ENCODE measurements at regions not wholly inside any gene's neighbourhood (a gene's known extent, or its start where the extent isn't known, plus 50 kb on each side); places are given as distances from the start of the nearest gene placed in this dataset.

DNA sequence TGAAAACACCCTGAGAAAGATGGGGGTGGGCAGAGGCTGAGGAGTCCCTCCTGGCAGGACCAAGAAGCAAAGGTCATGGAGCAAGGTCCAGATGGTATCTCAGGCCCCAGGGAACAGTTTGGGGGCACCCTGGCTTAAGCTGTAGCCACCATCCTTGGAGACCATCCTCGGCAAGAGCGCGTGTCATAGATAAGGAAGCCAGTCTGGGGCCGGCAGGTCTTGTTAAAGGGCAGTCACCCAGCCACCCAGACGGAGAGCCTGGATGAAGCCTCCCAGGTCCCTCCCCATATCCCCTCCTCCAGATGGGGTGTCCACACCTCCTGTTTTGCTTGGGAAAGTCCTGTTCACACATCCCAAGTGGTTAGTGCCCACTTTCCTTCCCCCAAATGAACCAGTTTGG, 191.1 kb downstream of the KLF13 start:
- ATAC-seq (no peak), FAIRE-seq (no peak), DNase-seq (ENCODE audit: low spot score) (no peak)
- BruUV-seq (replicated peaks) = no TSS peak
- Histone ChIP-seq H3K4me1 (ENCODE audit: insufficient read depth, low read length) (no peaks in the 10 kb centered on the region), H2AFZ (ENCODE audit: low read length) (no peak overlapping the region), H3K9me3 (ENCODE audit: low read length) (no peaks in the 10 kb centered on the region), H3K27ac (ENCODE audit: extremely low read length, insufficient read depth, low read length) (no peak overlapping the region), H3K4me3 (replicated peaks in 1 of 3; ENCODE audit: insufficient read depth in 1 of 3, low read depth in 2 of 3, low read length in 3 of 3) (no peak overlapping the region), H3K36me3 (replicated peaks in 1 of 2; ENCODE audit: control insufficient read depth in 1 of 2, insufficient read depth in 2 of 2, low read length in 2 of 2) (no peaks in the 10 kb centered on the region), H3K27me3 (ENCODE audit: control insufficient read depth in 1 of 2, insufficient read depth in 2 of 2, low read length in 2 of 2) (no peaks in the 10 kb centered on the region), H3K4me2 (ENCODE audit: low read depth, low read length) (no peak overlapping the region), H3K9ac (ENCODE audit: insufficient read depth, low read depth, low read length) (no peak overlapping the region), H4K20me1 (ENCODE audit: insufficient read depth, low read length) (no peaks in the 10 kb centered on the region), H3K79me2 (ENCODE audit: insufficient read depth, low read length) (no peaks in the 10 kb centered on the region)
- 40% methylated on average over 1 of the region's 5 CpGs for WGBS (ENCODE audit: low lambda C conversion rate)
- intact Hi-C loops (cut with micrococcal nuclease; ENCODE audit: unreplicated experiment) (no loop called here), in situ Hi-C loops (cut with HindIII; ENCODE audit: extremely low pct_ligation_motif_present, low pct_unique_long_range_greater_than_20kb) (no loop called here)
- ChIA-PET POLR2A (no interaction called here), CTCF (ENCODE audit: low intra/inter-chr PET ratio, low total read pairs) (no interaction called here)
- TF ChIP-seq, protein P1, sequence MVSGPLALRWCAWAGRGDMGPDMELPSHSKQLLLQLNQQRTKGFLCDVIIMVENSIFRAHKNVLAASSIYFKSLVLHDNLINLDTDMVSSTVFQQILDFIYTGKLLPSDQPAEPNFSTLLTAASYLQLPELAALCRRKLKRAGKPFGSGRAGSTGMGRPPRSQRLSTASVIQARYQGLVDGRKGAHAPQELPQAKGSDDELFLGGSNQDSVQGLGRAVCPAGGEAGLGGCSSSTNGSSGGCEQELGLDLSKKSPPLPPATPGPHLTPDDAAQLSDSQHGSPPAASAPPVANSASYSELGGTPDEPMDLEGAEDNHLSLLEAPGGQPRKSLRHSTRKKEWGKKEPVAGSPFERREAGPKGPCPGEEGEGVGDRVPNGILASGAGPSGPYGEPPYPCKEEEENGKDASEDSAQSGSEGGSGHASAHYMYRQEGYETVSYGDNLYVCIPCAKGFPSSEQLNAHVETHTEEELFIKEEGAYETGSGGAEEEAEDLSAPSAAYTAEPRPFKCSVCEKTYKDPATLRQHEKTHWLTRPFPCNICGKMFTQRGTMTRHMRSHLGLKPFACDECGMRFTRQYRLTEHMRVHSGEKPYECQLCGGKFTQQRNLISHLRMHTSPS (CRISPR knock-in tag; IDR thresholded peaks at IDR 0.05; ENCODE audit: low read depth) = no peak
- TF ChIP-seq KDM4B (CRISPR knock-in tag; IDR thresholded peaks at IDR 0.05) (no peak), JUNB (CRISPR knock-in tag; IDR thresholded peaks at IDR 0.05; ENCODE audit: borderline replicate concordance) (no peak), ZNF772 (CRISPR knock-in tag; IDR thresholded peaks at IDR 0.05) (no peak), CAMTA2 (CRISPR knock-in tag; IDR thresholded peaks at IDR 0.05; ENCODE audit: borderline replicate concordance) (no peak), ZNF615 (CRISPR knock-in tag; IDR thresholded peaks at IDR 0.05; ENCODE audit: borderline replicate concordance) (no peak), MBNL3 (CRISPR knock-in tag; conservative IDR thresholded peaks at IDR 0.05) (no peak), YY1 (IDR thresholded peaks at IDR 0.05; ENCODE audit: insufficient read depth, insufficient replicate concordance, low read depth, low read length) (no peak), SKI (IDR thresholded peaks at IDR 0.05; ENCODE audit: partially characterized antibody) (no peak), ZZZ3 (CRISPR knock-in tag; IDR thresholded peaks at IDR 0.05; ENCODE audit: borderline replicate concordance) (no peak), ZNF235 (CRISPR knock-in tag; IDR thresholded peaks at IDR 0.05; ENCODE audit: borderline replicate concordance) (no peak)
- TF ChIP-seq, protein P2, sequence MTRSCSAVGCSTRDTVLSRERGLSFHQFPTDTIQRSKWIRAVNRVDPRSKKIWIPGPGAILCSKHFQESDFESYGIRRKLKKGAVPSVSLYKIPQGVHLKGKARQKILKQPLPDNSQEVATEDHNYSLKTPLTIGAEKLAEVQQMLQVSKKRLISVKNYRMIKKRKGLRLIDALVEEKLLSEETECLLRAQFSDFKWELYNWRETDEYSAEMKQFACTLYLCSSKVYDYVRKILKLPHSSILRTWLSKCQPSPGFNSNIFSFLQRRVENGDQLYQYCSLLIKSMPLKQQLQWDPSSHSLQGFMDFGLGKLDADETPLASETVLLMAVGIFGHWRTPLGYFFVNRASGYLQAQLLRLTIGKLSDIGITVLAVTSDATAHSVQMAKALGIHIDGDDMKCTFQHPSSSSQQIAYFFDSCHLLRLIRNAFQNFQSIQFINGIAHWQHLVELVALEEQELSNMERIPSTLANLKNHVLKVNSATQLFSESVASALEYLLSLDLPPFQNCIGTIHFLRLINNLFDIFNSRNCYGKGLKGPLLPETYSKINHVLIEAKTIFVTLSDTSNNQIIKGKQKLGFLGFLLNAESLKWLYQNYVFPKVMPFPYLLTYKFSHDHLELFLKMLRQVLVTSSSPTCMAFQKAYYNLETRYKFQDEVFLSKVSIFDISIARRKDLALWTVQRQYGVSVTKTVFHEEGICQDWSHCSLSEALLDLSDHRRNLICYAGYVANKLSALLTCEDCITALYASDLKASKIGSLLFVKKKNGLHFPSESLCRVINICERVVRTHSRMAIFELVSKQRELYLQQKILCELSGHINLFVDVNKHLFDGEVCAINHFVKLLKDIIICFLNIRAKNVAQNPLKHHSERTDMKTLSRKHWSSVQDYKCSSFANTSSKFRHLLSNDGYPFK (CRISPR knock-in tag; IDR thresholded peaks at IDR 0.05; ENCODE audit: borderline replicate concordance) = no peak
- TF ChIP-seq, protein P3, sequence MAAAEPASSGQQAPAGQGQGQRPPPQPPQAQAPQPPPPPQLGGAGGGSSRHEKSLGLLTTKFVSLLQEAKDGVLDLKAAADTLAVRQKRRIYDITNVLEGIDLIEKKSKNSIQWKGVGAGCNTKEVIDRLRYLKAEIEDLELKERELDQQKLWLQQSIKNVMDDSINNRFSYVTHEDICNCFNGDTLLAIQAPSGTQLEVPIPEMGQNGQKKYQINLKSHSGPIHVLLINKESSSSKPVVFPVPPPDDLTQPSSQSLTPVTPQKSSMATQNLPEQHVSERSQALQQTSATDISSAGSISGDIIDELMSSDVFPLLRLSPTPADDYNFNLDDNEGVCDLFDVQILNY (CRISPR knock-in tag; conservative IDR thresholded peaks at IDR 0.05) = no peak
- TF ChIP-seq, protein P4, sequence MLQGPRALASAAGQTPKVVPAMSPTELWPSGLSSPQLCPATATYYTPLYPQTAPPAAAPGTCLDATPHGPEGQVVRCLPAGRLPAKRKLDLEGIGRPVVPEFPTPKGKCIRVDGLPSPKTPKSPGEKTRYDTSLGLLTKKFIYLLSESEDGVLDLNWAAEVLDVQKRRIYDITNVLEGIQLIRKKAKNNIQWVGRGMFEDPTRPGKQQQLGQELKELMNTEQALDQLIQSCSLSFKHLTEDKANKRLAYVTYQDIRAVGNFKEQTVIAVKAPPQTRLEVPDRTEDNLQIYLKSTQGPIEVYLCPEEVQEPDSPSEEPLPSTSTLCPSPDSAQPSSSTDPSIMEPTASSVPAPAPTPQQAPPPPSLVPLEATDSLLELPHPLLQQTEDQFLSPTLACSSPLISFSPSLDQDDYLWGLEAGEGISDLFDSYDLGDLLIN (CRISPR knock-in tag; IDR thresholded peaks at IDR 0.05; ENCODE audit: borderline replicate concordance) = no peak
- TF ChIP-seq, protein P5, sequence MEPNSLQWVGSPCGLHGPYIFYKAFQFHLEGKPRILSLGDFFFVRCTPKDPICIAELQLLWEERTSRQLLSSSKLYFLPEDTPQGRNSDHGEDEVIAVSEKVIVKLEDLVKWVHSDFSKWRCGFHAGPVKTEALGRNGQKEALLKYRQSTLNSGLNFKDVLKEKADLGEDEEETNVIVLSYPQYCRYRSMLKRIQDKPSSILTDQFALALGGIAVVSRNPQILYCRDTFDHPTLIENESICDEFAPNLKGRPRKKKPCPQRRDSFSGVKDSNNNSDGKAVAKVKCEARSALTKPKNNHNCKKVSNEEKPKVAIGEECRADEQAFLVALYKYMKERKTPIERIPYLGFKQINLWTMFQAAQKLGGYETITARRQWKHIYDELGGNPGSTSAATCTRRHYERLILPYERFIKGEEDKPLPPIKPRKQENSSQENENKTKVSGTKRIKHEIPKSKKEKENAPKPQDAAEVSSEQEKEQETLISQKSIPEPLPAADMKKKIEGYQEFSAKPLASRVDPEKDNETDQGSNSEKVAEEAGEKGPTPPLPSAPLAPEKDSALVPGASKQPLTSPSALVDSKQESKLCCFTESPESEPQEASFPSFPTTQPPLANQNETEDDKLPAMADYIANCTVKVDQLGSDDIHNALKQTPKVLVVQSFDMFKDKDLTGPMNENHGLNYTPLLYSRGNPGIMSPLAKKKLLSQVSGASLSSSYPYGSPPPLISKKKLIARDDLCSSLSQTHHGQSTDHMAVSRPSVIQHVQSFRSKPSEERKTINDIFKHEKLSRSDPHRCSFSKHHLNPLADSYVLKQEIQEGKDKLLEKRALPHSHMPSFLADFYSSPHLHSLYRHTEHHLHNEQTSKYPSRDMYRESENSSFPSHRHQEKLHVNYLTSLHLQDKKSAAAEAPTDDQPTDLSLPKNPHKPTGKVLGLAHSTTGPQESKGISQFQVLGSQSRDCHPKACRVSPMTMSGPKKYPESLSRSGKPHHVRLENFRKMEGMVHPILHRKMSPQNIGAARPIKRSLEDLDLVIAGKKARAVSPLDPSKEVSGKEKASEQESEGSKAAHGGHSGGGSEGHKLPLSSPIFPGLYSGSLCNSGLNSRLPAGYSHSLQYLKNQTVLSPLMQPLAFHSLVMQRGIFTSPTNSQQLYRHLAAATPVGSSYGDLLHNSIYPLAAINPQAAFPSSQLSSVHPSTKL (CRISPR knock-in tag; IDR thresholded peaks at IDR 0.05) = no peak

Measured in HepG2 (cell line).